GM04504 (cell line): ENCODE measurements at regions not wholly inside any gene's neighbourhood (a gene's known extent, or its start where the extent isn't known, plus 50 kb on each side); places are given as distances from the start of the nearest gene placed in this dataset.
"Not testable (repeated sequence)": the region's sequence is repeated elsewhere in the genome, so short reads cannot be mapped to it uniquely, and the experiment has no call there.

ENCODE experiments used
- DNase-seq: peaks from one replicate; pipeline ENCODE4 v3.0.0-alpha.2; 2012; ENCODE audit warnings: low read depth

DNA sequence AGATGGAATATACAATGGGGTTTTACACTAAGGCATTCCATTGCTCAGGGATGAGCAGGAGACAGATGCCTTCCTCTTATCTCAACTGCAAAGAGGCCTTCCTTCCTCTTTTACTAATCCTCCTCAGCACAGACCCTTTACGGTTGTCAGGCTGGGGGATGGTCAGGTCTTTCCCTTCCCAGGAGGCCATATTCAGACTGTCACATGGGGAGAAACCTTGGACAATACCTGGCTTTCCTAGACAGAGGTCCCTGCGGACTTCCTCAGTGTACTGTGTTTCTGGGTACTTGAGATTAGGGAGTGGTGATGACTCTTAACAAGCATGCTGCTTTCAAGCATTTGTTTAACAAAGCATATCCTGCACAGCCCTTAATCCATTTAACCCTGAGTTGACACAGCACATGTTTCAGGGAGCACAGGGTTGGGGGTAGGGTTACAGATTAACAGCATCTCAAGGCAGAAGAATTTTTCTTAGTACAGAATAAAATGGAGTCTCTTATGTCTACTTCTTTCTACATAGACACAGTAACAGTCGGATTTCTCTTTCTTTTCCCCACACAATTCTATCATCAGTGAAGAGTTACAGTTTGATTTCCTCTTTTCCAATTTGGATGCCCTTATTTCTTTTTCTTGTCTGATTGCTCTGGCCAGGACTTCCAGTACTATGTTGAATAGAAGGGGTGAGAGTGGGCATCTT, 737.1 kb downstream of the TRHDE start:
- not testable (repeated sequence) for DNase-seq

DNA sequence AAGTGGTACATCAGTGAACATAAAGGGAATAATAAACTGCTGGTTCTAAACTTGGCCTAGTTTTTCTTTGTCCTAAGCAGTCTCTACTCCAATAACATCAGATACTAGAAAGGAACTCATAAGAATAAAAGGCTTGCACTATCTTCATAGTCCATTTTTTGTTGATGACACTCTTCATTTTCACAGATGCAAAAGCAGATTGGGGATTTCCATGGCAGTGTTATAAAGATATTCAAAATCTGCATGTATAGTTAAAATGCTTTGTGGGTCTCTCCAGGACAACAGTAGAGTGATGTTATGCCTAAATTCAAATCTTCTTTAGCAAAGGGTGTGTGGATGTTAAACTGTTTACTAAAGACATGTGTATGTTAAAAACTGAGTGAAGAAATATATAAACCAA, 745.8 kb downstream of the TRHDE start:
- no peak for DNase-seq

DNA sequence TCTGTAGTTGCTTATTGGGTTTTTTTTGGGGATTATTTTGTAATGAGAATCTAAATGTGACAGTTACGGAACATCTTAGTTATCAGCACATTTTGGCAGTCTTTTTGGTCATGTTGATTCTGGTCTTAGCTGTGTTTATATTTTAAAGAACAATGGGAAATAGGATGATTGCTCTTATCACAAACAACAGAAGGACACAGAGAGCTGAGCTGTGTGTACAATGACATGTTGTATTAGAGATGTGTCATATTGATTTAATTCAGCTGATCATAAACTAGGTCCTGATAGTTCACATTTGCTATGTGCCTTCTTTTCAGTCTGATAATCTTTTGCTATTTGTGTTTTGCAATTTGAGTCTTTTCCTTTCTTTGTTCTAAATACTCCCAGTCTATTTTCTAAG, 781.7 kb downstream of the TRHDE start:
- no peak for DNase-seq

DNA sequence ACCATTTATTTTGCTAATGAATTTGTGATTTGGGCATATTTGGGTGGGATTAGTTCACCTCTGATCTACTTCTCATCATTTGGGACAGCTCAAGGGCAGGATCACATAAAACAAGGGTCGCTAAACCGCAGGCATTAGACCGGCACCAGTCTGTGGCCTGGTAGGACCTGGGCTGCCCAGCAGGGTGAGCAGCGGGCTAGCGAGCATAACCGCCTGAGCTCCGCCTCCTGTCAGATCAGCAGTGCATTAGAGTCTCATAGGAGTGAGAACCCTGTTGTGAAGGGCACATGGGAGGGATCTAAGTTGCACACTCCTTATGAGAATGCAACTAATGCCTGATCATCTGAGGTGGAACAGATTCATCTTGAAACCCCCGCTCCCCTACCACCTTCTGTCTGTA, 785.3 kb downstream of the TRHDE start:
- DNase-seq = no peak

DNA sequence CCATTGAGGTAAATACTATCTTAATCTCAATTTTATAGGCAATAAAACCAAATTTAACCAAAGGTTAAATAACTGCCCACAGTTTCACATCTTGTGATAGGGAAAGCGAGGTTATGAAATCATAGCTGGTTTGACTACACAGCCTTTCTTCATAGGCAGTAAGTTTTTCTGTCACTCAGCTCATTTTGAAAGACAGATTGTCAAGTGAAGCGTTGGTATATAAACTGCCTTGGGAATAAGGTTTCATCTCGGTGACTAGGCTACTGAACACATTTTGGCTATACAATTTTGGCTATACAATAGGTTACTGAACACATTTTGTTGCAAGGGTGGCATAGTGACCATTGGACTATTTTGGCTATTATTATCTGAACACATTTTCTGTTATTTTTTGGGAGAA, 793.7 kb downstream of the TRHDE start:
- no peak for DNase-seq

DNA sequence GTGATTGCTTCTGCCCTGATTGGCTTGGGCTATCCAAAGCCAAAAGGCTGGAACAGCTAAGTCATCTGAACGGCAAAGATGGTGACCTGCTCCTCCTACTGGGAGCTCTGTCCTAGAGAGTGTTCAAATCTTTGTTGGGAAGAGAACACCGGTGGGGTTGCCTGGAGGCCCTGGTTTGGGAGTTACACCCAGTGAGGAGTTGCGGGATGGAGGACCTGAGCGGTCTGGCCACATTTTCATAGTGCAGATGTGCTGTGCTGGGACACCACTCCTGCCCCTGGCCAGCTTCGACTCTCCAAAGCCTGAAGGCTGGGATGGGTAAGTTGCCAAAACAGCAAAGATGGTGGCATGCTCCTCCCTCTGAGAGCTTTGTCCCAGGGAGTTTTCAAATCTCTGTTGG, 795.4 kb downstream of the TRHDE start:
- no peak for DNase-seq

DNA sequence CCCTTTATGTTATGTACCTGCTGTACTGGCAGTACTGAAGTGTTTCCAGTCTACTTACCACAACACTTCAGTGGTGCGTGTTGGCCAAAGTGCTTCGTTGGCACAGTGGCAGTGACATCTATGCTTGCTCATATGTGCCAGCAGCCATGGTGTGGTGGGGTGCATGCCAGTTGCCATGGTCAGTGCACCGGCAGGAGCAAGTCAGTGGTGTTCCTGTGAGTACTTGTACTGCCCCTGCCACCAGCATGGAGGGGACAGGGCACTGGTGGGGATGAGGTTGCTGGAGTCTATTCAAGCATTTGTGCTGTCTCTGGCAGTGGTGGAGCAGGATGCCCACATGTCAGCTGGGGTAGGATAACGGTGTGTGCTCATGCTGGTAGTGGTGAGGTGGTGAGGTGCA, 800.0 kb downstream of the TRHDE start:
- DNase-seq = no peak

DNA sequence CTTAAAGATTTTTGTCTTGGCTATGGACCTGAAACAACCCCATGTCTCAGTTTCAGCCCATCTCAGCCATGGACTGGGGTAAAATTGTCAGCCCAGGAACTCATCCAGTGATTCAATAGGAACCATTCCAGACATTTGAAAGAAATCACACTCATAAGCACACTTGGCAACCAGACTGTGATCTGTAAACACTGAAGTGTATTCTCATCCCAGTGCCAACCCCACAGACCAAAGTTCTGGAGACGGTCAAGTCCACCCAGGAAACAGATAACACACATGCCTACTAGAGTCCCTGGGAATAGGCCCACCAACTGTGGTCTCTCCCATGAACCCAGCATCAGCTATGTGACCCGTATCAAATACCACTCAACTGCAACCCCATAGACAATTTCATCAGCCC, 804.6 kb downstream of the TRHDE start:
- no peak for DNase-seq

DNA sequence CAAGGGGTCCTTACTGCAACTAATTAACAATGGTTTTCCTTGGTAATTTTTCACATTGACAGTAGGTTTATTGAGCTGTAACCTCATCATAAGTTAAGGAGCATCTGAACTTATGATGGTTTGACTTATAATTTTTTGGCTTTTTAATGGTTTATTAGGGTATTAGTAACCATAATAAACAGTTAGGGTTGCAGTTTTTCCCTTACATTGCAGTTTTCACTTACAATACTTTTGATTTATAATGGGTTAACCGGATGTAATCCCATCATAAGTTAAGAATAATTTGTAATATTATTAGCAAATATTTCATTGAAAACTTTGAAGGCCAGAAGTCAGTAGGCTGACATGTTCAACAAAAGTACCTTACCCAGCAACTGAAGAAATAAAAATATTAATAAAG, 811.6 kb downstream of the TRHDE start:
- DNase-seq = no peak

DNA sequence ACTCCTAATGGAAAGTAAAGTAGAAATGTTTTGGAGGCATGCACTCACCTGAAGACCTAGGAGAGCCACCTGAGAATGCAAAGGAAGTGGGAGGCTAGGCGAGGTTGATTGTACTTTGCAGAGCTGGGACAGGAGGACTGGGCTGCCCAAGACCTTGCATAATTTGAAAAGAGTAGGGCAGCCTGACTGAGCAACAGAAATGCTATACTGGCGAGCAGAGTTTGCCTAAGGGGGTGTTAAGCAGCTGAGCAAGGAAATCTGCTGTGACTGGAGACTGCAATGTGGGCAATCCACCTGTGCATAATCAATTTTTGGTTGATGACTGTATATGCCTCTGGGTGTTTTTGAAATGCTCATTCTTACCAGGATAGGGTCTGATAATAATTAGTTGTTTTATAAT, 834.1 kb downstream of the TRHDE start:
- no peak for DNase-seq

DNA sequence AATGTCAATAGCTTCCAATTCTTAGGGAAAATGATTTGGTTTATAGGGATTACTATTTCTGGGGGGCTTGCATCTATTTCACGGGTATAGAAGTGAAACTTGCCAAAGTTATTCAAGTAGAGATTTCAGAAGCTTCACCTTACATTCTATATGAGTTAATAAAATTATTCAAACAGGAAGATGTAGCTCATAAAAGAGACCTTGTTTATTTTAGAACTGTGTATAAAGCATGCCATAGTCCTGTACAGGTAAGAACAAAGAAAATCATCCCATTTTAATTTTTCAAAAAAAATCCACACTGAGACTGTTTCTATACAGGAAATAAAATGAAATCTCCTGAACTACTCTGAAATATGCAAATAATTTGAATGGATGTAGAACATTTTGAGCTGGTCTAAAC, 834.7 kb downstream of the TRHDE start:
- no peak for DNase-seq

DNA sequence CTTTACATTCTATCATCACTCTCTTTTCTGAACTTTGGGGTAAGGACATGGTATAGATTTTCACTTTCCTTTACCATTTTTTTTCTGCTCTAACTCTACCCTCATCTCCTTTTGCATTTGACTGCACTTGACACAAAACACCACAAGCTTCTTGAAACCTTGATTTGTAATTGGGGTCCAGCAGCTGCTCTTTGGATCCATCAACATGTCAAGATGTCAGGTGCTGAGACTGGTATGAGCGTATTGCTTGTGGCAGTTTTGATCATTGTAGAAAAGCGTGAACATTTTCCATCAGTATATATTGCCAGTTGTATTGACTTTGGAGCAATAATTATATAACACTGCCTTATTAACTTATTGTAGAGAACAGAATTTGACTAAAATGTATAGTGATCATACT, 838.6 kb downstream of the TRHDE start:
- DNase-seq = no peak

DNA sequence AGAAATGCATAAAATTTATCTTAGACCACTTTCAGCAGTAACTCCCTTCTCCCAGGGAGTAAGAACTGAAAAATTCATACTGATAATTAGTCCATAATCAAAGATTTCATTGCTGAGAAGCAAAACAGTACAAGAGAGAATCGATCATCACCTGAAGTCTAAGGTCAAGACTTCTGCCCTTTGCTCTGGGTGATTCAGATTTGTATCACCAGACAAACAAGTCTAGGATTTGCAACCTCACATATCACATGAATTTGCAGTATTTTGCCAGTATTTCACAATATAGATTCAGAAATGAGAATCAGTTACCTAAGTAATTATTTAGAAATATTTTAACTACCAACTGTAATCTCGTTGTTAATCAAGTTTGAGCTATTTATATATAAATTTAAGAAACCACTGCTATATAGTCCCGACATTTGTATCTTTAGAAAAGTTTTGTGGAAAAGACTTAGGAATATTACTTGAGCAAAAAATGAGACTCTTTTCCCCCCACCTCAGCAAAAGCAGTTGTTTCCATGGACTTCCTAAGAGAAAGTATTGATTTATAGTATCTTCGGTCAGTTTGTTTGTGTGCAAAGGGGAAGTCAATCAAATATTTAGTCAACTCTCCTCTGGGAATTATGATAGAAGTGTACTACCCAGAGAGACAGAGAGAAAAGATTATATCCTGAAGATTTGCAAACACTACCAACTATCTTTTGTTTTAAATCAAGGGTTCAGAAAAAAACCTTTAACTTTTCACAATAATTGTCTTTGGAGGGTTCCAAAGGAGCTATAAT, 840.1 kb downstream of the TRHDE start:
- no peak for DNase-seq

DNA sequence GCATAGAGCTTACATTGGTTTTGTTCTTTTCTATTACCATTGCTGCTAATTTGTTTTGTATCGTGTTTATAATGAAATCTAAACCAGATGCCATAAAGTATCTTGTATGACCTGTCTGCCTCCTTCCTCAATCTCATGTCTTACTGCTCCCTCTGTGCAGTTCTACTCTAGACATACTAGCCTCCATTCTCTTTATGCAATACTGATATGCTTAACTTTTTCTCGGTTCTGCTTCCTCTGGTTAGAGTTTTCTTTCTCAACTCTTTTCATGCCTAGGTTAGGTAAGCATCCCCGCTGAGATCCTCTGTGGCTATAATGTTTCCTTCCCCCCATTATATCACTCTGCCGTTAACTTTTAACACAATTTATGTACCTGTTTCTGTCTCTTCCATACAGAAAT, 852.3 kb downstream of the TRHDE start:
- DNase-seq = no peak

DNA sequence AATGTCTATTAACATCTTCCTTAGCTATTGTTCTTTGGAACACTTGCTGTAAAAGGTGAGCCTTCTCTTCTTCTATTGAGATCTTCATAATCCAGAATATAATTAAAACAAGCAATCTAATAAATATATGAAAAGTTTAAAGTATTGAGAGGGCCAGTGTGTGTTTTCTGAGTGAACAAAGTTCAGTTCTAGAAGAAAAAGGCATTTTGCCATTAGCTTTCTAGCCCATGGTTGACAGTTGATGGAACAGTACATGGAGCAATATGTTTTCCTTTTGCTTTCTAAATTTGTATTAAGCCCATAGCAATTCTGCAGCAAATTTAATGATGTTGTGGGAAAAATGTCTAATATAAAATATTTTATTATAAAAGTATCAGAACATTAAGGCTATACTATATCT, 853.0 kb downstream of the TRHDE start:
- DNase-seq = no peak

DNA sequence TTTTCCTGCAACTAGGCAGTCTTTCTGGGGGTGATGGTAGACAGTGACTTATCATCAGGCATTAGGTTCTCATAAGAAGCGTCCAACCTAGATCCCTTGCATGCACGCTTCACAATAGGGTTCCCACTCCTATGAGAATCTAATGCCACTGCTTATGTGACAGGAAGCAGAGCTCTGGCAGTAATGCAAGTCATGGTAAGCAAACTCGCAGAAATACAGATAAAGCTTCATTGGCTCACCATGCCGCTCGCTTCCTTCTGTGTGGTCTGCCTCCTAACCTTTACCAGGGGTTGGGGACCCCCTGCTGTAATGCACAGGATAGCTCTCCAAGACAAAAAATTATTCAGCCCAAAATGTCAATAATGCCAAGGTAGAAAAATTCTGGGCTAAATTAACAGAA, 864.2 kb downstream of the TRHDE start:
- no peak for DNase-seq

DNA sequence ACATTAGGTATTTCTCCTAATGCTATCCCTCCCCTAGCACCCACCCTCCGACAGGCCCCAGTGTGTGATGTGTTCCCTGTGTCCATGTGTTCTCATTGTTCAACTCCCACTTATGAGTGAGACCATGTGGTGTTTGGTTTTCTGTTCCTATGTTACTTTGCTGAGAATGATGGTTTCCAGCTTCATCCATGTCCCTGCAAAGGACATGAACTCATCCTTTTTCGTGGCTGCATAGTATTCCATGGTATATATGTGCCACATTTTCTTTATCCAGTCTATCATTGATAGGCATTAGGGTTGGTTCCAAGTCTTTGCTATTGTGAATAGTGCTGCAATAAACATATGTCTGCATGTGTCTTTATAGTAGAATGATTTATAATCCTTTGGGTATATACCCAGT, 867.5 kb downstream of the TRHDE start:
- not testable (repeated sequence) for DNase-seq

DNA sequence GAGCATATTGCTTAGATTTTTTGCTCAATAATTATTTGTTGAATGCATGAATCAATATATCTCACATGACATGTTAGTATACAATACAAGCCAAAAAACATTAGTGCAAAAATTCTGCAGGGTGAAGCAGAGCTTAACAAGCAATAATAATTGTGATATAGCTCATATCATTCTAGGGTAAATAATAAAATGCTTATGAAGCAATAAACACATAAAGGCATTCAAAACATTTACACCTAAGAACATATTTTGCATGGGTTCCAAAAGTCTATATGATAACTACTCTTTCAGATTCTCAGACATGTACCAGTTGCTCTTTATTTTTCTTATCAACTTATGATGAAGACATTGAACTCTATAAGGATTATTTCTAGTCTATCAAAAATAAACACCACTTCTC, 886.2 kb downstream of the TRHDE start:
- DNase-seq = no peak

DNA sequence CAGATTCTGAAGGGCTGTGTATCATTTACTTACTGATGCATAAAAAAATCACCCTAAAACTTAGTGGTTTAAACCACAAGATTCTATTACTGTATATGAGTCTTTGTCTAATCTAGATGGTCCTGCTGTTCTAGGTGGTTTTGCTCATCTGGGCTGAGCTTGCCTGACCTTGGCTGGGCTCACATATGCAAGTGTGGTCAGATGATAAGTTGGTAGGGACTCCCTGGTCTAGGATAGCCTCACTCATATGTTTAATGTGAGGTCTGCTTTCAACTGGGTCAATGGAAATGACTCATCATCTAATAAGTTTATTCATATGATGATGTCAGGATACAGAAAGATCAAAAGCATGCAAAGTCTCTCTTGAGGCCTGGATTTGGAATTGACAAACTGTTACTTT, 887.8 kb downstream of the TRHDE start:
- DNase-seq = no peak

DNA sequence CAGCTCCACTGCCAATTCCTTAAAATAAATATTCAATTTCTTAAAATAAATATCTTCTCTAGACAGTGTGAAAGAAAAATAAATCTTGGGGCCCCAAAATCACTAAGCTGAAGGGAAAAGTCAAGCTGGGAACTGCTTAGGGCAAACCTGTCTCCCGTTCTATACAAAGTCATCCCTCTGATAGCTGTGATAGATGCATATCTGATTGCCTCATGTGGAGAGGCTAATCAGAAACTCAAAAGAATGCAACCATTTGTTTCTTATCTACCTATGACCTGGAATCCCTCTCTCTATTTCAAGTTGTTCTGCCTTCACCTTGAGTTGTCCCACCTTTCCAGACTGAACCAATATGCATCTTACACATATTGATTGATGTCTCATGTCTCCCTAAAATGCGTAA, 889.8 kb downstream of the TRHDE start:
- no peak for DNase-seq

DNA sequence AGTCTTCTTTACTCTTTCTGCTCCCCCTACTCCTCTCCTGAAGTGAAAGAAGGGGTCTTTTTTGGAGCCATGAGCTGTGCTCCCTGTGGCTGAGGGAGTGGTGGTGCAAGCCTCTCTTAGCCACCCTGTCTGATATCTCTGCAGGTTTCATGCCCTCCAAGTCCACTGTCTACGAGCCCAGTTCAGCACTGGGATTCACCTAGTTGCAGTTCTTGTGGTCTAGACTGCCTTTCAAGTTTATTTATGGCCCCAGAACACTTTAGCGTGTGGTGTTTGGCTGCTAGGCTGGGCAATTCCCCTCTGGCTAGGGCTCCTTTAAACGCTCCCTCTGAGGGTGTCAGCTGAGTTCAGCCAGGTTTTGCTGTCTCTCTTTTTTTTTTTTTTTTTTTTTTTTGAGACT, 908.6 kb downstream of the TRHDE start:
- DNase-seq = no peak

DNA sequence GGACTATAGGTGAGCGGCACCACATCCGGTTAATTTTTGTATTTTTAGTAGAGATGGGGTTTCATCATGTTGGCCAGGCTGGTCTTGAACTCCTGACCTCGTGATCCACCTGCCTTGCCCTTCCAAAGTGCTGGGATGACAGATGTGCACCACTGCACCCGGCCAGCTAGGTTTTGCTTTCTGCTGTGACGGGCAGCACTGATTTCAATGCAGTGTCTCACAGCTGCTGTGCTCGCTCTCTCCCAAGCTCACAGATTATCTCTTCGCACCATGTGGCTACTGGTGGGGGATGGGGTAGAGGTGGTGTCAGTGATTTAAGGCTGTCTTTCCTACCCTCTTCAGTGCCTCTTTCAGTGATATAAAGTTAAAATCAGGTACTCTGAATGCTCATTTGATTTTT, 909.1 kb downstream of the TRHDE start:
- DNase-seq = no peak

DNA sequence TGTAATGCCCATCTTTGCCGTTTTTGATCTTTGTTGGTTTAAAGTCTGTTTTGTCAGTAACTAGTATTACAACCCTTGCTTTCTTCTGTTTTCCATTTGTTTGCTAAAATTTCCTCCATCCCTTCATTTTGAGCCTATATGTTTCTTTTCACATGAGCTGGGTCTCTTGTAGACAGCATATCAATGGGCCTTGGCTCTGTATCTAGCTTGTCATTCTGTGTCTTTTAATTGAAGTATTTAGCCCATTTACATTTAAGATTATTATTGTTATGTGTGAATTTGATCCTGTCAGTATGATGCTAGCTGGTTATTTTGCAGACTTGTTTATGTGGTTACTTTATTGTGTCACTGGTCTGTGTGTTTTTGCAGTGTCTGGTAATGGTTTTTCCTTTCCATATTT, 913.2 kb downstream of the TRHDE start:
- DNase-seq = no peak

DNA sequence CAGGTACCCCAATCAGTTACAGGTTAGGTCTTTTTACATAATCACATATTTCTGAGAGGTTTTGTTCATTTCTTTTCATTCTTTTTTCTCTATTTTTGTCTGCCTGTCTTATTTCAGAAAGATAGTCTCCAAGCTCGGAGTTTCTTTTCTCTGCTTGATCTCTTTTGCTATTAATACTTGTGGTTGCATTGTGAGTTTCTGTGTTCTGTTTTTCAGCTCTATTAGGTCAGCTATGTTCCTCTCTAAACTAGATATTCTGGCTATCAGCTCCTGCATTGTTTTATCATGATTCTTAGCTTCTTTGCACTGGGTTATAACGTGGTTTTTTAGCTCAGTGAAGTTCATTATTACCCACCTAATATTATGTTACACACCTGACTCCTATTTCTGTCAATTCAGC, 914.1 kb downstream of the TRHDE start:
- DNase-seq = no peak
